ENCODE measurements at regions not wholly inside any gene's neighbourhood (a gene's known extent, or its start where the extent isn't known, plus 50 kb on each side); places are given as distances from the start of the nearest gene placed in this dataset.

DNA sequence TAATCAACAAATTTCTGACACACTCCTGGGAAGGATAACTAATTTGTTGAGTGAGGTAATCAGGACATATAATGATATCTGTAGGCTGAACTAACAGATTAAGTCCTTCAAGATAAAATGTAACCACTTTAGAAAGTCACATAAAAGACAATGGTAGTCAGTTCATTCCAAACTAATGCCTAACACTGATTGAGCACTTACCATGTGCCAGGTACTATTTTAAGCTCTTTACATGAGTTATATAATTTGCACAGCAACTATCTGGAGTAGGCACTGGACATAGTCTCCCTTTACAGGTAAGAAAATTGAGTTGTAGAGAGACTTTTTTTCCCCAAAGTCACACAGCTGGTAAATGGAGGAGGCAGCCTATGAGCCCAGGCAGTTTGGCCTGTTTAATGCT lies 211.2 kb upstream of the CFAP20DC start:
- Histone ChIP-seq H3K27me3 (ENCODE audit: control insufficient read depth, insufficient read depth, low read length) (no peaks in the 10 kb centered on the region), H3K36me3 (ENCODE audit: control insufficient read depth, insufficient read depth, low read length) (no peaks in the 10 kb centered on the region), H3K4me1 (ENCODE audit: control insufficient read depth, insufficient read depth, low read length) (no peaks in the 10 kb centered on the region), H3K9me3 (ENCODE audit: control insufficient read depth, insufficient read depth, low read length) (no peaks in the 10 kb centered on the region), H3K4me3 (ENCODE audit: low read depth, low read length) (no peak overlapping the region), H3K27ac (ENCODE audit: low read depth, low read length) (no peak overlapping the region)
- peak in 1 of 6 donors; percentile 21 for DNase-seq (ENCODE audit: low read depth in 4 of 6, low spot score in 6 of 6)

DNA sequence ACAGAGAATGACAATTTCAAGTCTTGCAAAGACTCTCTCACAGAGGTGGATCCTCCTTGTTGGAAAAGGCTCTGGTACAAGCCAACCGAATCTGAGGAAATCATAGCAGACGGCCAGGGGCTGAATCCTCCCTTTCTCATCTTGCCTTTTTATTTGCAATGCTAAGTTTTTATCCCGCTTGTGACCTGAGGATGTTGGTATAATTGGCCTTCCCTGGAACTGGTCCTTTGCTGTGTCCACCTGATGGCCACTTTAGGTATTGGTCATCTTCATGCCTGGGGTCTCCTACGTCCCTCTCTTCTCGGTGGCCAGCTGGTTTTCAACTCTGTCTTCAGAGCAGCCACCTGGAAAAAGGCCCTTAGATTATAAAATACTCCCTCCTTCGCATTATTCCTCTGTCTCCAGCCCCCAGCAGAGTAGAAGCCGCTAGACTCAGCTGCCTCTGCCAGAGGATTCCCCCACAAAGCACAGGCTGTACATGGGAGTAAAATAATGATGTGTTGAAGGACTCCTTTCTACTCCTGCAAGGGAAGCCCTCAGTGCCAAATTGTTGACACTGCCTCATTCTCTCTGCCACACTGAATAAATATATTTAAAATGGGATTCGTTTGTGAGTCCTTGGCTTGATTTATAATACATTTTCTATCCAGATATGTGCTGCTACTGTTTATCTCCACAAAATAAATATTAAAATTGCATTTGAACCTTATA lies 208.9 kb upstream of the CFAP20DC start:
- Histone ChIP-seq H3K4me1 (ENCODE audit: control insufficient read depth, insufficient read depth, low read length) (peaks cover 5% of the 10 kb centered on the region), H3K27me3 (ENCODE audit: control insufficient read depth, insufficient read depth, low read length) (no peaks in the 10 kb centered on the region), H3K27ac (ENCODE audit: low read depth, low read length) (no peak overlapping the region), H3K9me3 (ENCODE audit: control insufficient read depth, insufficient read depth, low read length) (no peaks in the 10 kb centered on the region), H3K4me3 (ENCODE audit: low read depth, low read length) (no peak overlapping the region), H3K36me3 (ENCODE audit: control insufficient read depth, insufficient read depth, low read length) (no peaks in the 10 kb centered on the region)
- WGBS (ENCODE audit: insufficient coverage) = 63% methylated on average over 2 of the region's 8 CpGs
- peak in 2 of 6 donors; percentile 20 to 46 for DNase-seq (ENCODE audit: low read depth in 4 of 6, low spot score in 6 of 6)

- H3K27me3 ChIP-seq (ENCODE audit: control insufficient read depth, insufficient read depth, low read length) = no peaks in the 10 kb centered on the region
- H3K9me3 ChIP-seq (ENCODE audit: control insufficient read depth, insufficient read depth, low read length) = no peaks in the 10 kb centered on the region
- no peak for DNase-seq (ENCODE audit: low read depth in 4 of 6, low spot score in 6 of 6)
- H3K4me3 ChIP-seq (ENCODE audit: low read depth, low read length) = no peak overlapping the region
- H3K36me3 ChIP-seq (ENCODE audit: control insufficient read depth, insufficient read depth, low read length) = no peaks in the 10 kb centered on the region
- H3K27ac ChIP-seq (ENCODE audit: low read depth, low read length) = no peak overlapping the region
- WGBS (ENCODE audit: insufficient coverage) = 81% methylated on average over 3 of the region's 3 CpGs
- H3K4me1 ChIP-seq (ENCODE audit: control insufficient read depth, insufficient read depth, low read length) = peaks cover 5% of the 10 kb centered on the region
Observed at GRCh38 chr3:59257506-59257905, 207.7 kb upstream of the CFAP20DC start.

GRCh38 chr3:59256230-59256629 lies 206.4 kb upstream of the CFAP20DC start:
- Histone ChIP-seq H3K9me3 (ENCODE audit: control insufficient read depth, insufficient read depth, low read length) (no peaks in the 10 kb centered on the region), H3K4me1 (ENCODE audit: control insufficient read depth, insufficient read depth, low read length) (peaks cover 5% of the 10 kb centered on the region), H3K36me3 (ENCODE audit: control insufficient read depth, insufficient read depth, low read length) (no peaks in the 10 kb centered on the region), H3K4me3 (ENCODE audit: low read depth, low read length) (no peak overlapping the region), H3K27me3 (ENCODE audit: control insufficient read depth, insufficient read depth, low read length) (no peaks in the 10 kb centered on the region), H3K27ac (ENCODE audit: low read depth, low read length) (no peak overlapping the region)
- DNase-seq (ENCODE audit: low read depth in 4 of 6, low spot score in 6 of 6) = no peak
- 60% methylated on average over 1 of the region's 1 CpG for WGBS (ENCODE audit: insufficient coverage)

- Histone ChIP-seq H3K4me1 (ENCODE audit: control insufficient read depth, insufficient read depth, low read length) (peaks cover 5% of the 10 kb centered on the region), H3K27ac (ENCODE audit: low read depth, low read length) (no peak overlapping the region), H3K27me3 (ENCODE audit: control insufficient read depth, insufficient read depth, low read length) (no peaks in the 10 kb centered on the region), H3K4me3 (ENCODE audit: low read depth, low read length) (no peak overlapping the region), H3K36me3 (ENCODE audit: control insufficient read depth, insufficient read depth, low read length) (no peaks in the 10 kb centered on the region), H3K9me3 (ENCODE audit: control insufficient read depth, insufficient read depth, low read length) (no peaks in the 10 kb centered on the region)
- WGBS (ENCODE audit: insufficient coverage) = 98% methylated on average over 3 of the region's 3 CpGs
- DNase-seq (ENCODE audit: low read depth in 4 of 6, low spot score in 6 of 6) = no peak
Observed at GRCh38 chr3:59254976-59255375, 205.2 kb upstream of the CFAP20DC start.

GRCh38 chr3:59254433-59254832 lies 204.6 kb upstream of the CFAP20DC start:
- no peak overlapping the region for H3K4me3 ChIP-seq (ENCODE audit: low read depth, low read length)
- H3K27me3 ChIP-seq (ENCODE audit: control insufficient read depth, insufficient read depth, low read length) = no peaks in the 10 kb centered on the region
- no peak overlapping the region for H3K27ac ChIP-seq (ENCODE audit: low read depth, low read length)
- no peaks in the 10 kb centered on the region for H3K9me3 ChIP-seq (ENCODE audit: control insufficient read depth, insufficient read depth, low read length)
- no peaks in the 10 kb centered on the region for H3K36me3 ChIP-seq (ENCODE audit: control insufficient read depth, insufficient read depth, low read length)
- DNase-seq (ENCODE audit: low read depth in 4 of 6, low spot score in 6 of 6) = peak in 1 of 6 donors; percentile 29
- WGBS (ENCODE audit: insufficient coverage) = 56% methylated on average over 7 of the region's 7 CpGs
- H3K4me1 ChIP-seq (ENCODE audit: control insufficient read depth, insufficient read depth, low read length) = peaks cover 5% of the 10 kb centered on the region

- DNase-seq (ENCODE audit: low read depth in 4 of 6, low spot score in 6 of 6) = no peak
- Histone ChIP-seq H3K36me3 (ENCODE audit: control insufficient read depth, insufficient read depth, low read length) (no peaks in the 10 kb centered on the region), H3K4me1 (ENCODE audit: control insufficient read depth, insufficient read depth, low read length) (peaks cover 5% of the 10 kb centered on the region), H3K9me3 (ENCODE audit: control insufficient read depth, insufficient read depth, low read length) (no peaks in the 10 kb centered on the region), H3K27ac (ENCODE audit: low read depth, low read length) (no peak overlapping the region), H3K4me3 (ENCODE audit: low read depth, low read length) (no peak overlapping the region), H3K27me3 (ENCODE audit: control insufficient read depth, insufficient read depth, low read length) (no peaks in the 10 kb centered on the region)
- WGBS (ENCODE audit: insufficient coverage) = no CpG with 5 or more reads among the region's 2 CpGs
Observed at GRCh38 chr3:59253523-59253922, 203.7 kb upstream of the CFAP20DC start.

DNA sequence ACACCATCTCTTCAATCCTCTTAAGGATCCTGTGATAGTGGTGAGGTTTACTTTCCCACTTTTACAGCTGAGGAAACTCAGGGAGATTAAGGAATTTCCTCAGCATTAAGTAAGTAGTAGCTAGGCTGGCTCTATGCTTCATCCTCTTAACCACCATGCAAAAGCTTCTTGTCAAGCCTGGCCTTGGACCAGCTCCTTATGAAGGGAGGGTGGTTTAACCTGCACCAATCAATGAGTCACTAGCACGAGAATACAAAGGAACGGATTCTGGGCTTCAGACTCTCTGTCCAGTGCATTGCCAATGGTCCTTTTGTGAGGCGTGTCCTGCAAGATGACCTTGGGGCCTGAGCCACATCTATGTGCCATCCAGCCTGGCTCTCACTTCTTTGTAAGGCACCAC lies 202.0 kb upstream of the CFAP20DC start:
- H3K27ac ChIP-seq (ENCODE audit: low read depth, low read length) = no peak overlapping the region

GRCh38 chr3:59250600-59250999 lies 200.8 kb upstream of the CFAP20DC start:
- Histone ChIP-seq H3K9me3 (ENCODE audit: control insufficient read depth, insufficient read depth, low read length) (no peaks in the 10 kb centered on the region), H3K27me3 (ENCODE audit: control insufficient read depth, insufficient read depth, low read length) (no peaks in the 10 kb centered on the region), H3K4me1 (ENCODE audit: control insufficient read depth, insufficient read depth, low read length) (peaks cover 5% of the 10 kb centered on the region), H3K36me3 (ENCODE audit: control insufficient read depth, insufficient read depth, low read length) (no peaks in the 10 kb centered on the region), H3K27ac (ENCODE audit: low read depth, low read length) (no peak overlapping the region), H3K4me3 (ENCODE audit: low read depth, low read length) (no peak overlapping the region)
- DNase-seq (ENCODE audit: low read depth in 4 of 6, low spot score in 6 of 6) = no peak

More for the DNA sequence above, 202.0 kb upstream of the CFAP20DC start:
- DNase-seq (ENCODE audit: low read depth in 4 of 6, low spot score in 6 of 6) = no peak
- Histone ChIP-seq H3K27me3 (ENCODE audit: control insufficient read depth, insufficient read depth, low read length) (no peaks in the 10 kb centered on the region), H3K4me1 (ENCODE audit: control insufficient read depth, insufficient read depth, low read length) (peaks cover 5% of the 10 kb centered on the region), H3K9me3 (ENCODE audit: control insufficient read depth, insufficient read depth, low read length) (no peaks in the 10 kb centered on the region), H3K4me3 (ENCODE audit: low read depth, low read length) (no peak overlapping the region), H3K36me3 (ENCODE audit: control insufficient read depth, insufficient read depth, low read length) (no peaks in the 10 kb centered on the region)
- WGBS (ENCODE audit: insufficient coverage) = 77% methylated on average over 3 of the region's 3 CpGs

DNA sequence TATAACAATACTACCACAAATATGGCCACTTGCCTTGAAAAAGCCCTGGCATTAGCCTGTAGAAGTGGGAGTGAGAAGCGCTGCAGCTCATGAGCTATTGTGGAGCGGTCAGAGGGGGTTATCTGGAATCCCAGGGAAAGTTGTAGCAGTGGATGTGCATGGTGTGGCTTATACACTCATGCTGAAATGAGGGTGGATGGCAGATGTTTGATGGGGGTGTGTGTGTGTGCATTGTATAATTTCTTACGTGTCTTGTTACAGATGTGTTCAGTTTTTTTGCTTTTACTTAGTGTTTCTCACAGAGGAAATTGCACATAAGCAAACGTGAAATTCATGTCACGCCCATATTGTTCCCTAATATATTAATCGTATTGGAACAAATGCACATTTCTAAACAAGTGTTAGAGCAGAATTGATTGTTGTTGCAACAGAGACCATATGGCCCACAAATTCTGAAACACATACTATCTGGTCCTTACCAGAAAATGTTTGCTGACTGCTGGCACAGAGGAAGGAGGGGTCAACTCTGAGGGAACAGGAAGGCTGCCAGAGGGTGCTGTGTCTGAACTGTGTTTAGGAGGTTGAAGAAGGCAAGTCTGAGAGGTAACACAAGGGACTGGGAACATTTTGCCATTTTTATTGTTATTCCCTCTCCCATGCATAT lies 200.0 kb upstream of the CFAP20DC start:
- peak in 1 of 6 donors; percentile 55 for DNase-seq (ENCODE audit: low read depth in 4 of 6, low spot score in 6 of 6)
- Histone ChIP-seq H3K4me1 (ENCODE audit: control insufficient read depth, insufficient read depth, low read length) (peaks cover 5% of the 10 kb centered on the region), H3K4me3 (ENCODE audit: low read depth, low read length) (no peak overlapping the region), H3K27ac (ENCODE audit: low read depth, low read length) (no peak overlapping the region), H3K9me3 (ENCODE audit: control insufficient read depth, insufficient read depth, low read length) (no peaks in the 10 kb centered on the region), H3K27me3 (ENCODE audit: control insufficient read depth, insufficient read depth, low read length) (no peaks in the 10 kb centered on the region), H3K36me3 (ENCODE audit: control insufficient read depth, insufficient read depth, low read length) (no peaks in the 10 kb centered on the region)
- WGBS (ENCODE audit: insufficient coverage) = 95% methylated on average over 2 of the region's 6 CpGs

Measured in spinal cord (tissue), 9 donors.